ENCODE measurements at regions not wholly inside any gene's neighbourhood (a gene's known extent, or its start where the extent isn't known, plus 50 kb on each side); places are given as distances from the start of the nearest gene placed in this dataset.

- no peak for DNase-seq
Observed at GRCh38 chr3:98979296-98979695, 77.8 kb upstream of the DCBLD2 start.

GRCh38 chr3:98978068-98978811 lies 76.7 kb upstream of the DCBLD2 start:
- no peak for DNase-seq

- DNase-seq, result no peak
Observed at GRCh38 chr3:98977520-98977919, 76.0 kb upstream of the DCBLD2 start.

- no peak for DNase-seq
Observed at GRCh38 chr3:98974442-98974841, 72.9 kb upstream of the DCBLD2 start.

- DNase-seq, result no peak
Observed at GRCh38 chr3:98972720-98973119, 71.2 kb upstream of the DCBLD2 start.

- DNase-seq, result no peak
Observed at GRCh38 chr3:98972155-98972554, 70.7 kb upstream of the DCBLD2 start.

- no peak for DNase-seq
Observed at GRCh38 chr3:98971169-98971681, 69.7 kb upstream of the DCBLD2 start.

- no peak for DNase-seq
Observed at GRCh38 chr3:98969295-98969694, 67.8 kb upstream of the DCBLD2 start.

- no peak for DNase-seq
Observed at GRCh38 chr3:98968824-98969223, 67.3 kb upstream of the DCBLD2 start.

GRCh38 chr3:98968347-98968746 lies 66.9 kb upstream of the DCBLD2 start:
- DNase-seq, result no peak

GRCh38 chr3:98967758-98968157 lies 66.3 kb upstream of the DCBLD2 start:
- DNase-seq, result no peak

GRCh38 chr3:98966862-98967546 lies 65.5 kb upstream of the DCBLD2 start:
- DNase-seq, result no peak

- no peak for DNase-seq
Observed at GRCh38 chr3:98966434-98966833, 64.9 kb upstream of the DCBLD2 start.

GRCh38 chr3:98964784-98965183 lies 63.3 kb upstream of the DCBLD2 start:
- DNase-seq, result no peak

- no peak for DNase-seq
Observed at GRCh38 chr3:98963546-98963945, 62.1 kb upstream of the DCBLD2 start.

GRCh38 chr3:98962951-98963350 lies 61.5 kb upstream of the DCBLD2 start:
- DNase-seq, result no peak

GRCh38 chr3:98962189-98962930 lies 60.9 kb upstream of the DCBLD2 start:
- DNase-seq, result no peak

- no peak for DNase-seq
Observed at GRCh38 chr3:98961161-98962155, 60.0 kb upstream of the DCBLD2 start.

GRCh38 chr3:98957681-98958080 lies 56.2 kb upstream of the DCBLD2 start:
- no peak for DNase-seq

GRCh38 chr3:98956008-98956407 lies 54.5 kb upstream of the DCBLD2 start:
- DNase-seq, result no peak

GRCh38 chr3:98954791-98955604 lies 53.5 kb upstream of the DCBLD2 start:
- DNase-seq, result no peak

GRCh38 chr3:98954242-98954641 lies 52.7 kb upstream of the DCBLD2 start:
- no peak for DNase-seq
